NT2/D1 (cell line): ENCODE measurements at regions not wholly inside any gene's neighbourhood (a gene's known extent, or its start where the extent isn't known, plus 50 kb on each side); places are given as distances from the start of the nearest gene placed in this dataset.

Source experiments
- DNase-seq: peaks from one replicate; pipeline ENCODE4 v3.0.0-alpha.2; 2011; ENCODE audit warnings: low read depth, low spot score
- H3K27me3 ChIP-seq: 2 replicates; pipeline ENCODE4 v1.6.0; 2011; ENCODE audit warnings: mild to moderate bottlenecking; ENCODE audit not compliant: insufficient read length, insufficient read depth
- H3K36me3 ChIP-seq: 2 replicates; pipeline ENCODE4 v1.6.1; 2011; ENCODE audit warnings: mild to moderate bottlenecking, low read length, mixed read lengths; ENCODE audit not compliant: insufficient read depth, insufficient read length
- H3K4me1 ChIP-seq: 2 replicates; pipeline ENCODE4 v1.5.1; 2011; ENCODE audit not compliant: insufficient read depth, insufficient read length
- H3K4me3 ChIP-seq: 2 replicates; pipeline ENCODE4 v1.5.1; 2011; ENCODE audit warnings: low read depth; ENCODE audit not compliant: insufficient read length
- H3K9ac ChIP-seq: 2 replicates; pipeline ENCODE4 v1.6.0; 2011; ENCODE audit warnings: low read depth; ENCODE audit not compliant: insufficient read length
- H3K9me3 ChIP-seq: 2 replicates; pipeline ENCODE4 v1.5.1; 2011; ENCODE audit warnings: mild to moderate bottlenecking, low read length; ENCODE audit not compliant: insufficient read depth
- SUZ12 ChIP-seq: IDR thresholded peaks from 2 replicates; pipeline ENCODE4 v1.6.1; 2011; ENCODE audit not compliant: insufficient read length, insufficient read depth; ENCODE audit errors: extremely low read depth
- YY1 ChIP-seq: IDR thresholded peaks from 2 replicates; pipeline ENCODE4 v1.6.1; 2011; ENCODE audit not compliant: insufficient read length, insufficient read depth
- ZNF274 ChIP-seq: IDR thresholded peaks from 2 replicates; pipeline ENCODE4 v1.6.1; 2011; ENCODE audit warnings: mild to moderate bottlenecking, low read depth, low read length

DNA sequence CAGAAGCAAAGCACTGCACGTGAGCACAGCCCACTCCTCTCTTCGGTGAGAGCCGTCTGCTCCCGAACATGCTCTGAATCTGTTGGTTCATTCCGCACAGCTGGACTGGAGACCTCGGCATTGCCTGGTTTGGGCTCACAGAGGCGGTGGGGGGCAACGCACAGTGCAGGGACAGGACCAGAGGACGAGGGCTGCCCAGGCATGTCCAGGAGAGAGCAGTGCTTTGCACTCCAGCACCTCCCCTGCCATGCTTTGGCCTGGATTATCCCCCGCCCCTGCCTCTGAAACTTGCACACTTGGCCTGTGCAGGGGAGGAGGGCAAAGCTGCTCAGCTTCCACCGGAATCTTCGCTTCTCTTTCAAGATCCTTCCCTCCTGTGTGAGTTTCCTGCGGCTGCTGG, 536.5 kb downstream of the BRD1 start:
- Histone ChIP-seq H3K9me3 (no peaks in the 10 kb centered on the region), H3K9ac (no peak overlapping the region), H3K36me3 (no peaks in the 10 kb centered on the region), H3K4me1 (peaks cover 5% of the 10 kb centered on the region), H3K27me3 (no peaks in the 10 kb centered on the region), H3K4me3 (no peak overlapping the region)
- TF ChIP-seq YY1 = no peak
- TF ChIP-seq ZNF274 = no peak
- TF ChIP-seq SUZ12 = no peak
- DNase-seq = no peak

DNA sequence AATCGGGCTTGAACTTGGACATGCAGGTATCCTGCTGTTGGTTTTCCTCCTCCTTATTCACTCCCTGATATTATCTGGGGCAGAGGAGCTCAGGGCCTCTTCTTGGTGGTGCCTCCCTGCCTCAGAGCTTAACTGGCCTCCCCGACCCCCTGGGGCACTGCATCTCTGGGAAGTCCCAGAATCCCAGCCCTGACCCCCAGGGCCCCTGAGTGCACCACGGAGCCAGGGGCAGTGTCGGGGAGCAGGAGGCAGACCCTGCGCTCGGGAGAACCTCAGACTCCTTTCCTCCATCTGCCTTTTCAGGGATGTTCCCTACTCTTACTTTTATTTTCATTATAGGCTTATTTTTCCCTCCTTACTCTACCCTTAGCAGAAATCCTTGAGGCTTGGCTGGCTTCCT, 537.0 kb downstream of the BRD1 start:
- no peak for DNase-seq
- no peak overlapping the region for H3K4me3 ChIP-seq
- TF ChIP-seq ZNF274 (no peak), YY1 (no peak), SUZ12 (no peak)
- H3K9ac ChIP-seq = no peak overlapping the region
- peaks cover 5% of the 10 kb centered on the region for H3K4me1 ChIP-seq
- no peaks in the 10 kb centered on the region for H3K36me3 ChIP-seq
- H3K27me3 ChIP-seq = no peaks in the 10 kb centered on the region
- H3K9me3 ChIP-seq = no peaks in the 10 kb centered on the region

DNA sequence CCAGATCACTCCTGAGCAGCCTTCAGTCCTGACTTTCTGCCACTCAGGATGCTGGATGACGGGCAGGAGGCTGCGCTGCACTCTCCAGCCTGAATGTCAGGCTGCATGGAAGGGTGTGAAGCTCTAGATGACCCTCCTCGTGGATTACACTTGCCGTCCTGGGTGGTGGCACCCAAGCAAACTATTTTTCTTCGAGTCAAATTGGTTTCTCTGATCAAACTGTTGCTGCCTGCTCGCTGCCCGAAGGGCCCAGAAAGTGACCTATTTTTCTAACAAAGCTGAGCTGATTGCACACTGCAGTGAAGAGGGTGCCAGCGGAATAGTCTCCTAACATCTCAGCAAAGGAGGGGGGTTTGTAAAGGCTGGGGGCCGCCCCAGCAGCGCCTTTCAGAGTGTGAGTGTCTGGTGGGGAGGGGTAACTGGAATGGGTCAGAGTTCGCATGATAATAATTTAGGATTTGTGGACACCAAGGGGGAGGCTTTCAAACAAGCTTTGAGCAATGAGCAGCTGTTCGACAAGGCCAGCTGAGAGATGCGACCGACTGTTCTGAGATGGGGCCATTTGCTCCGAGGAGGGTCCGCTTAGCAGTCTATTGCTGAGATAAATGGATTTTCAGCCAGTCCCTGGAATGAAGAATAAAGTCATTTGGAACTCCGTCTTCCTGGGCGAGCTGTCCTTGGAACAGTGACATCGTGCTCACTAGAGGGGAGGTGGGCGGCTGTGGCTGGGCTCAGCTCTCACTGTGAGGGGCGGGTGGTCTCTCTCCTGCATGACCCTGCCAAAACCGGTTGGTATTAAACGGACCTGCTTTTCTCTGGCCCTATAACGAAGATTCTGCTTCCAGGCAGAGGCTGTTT, 537.6 kb downstream of the BRD1 start:
- TF ChIP-seq SUZ12 = no peak
- no peak for TF ChIP-seq YY1
- TF ChIP-seq ZNF274 = no peak
- Histone ChIP-seq H3K27me3 (no peaks in the 10 kb centered on the region), H3K4me3 (no peak overlapping the region), H3K9ac (no peak overlapping the region), H3K9me3 (no peaks in the 10 kb centered on the region), H3K4me1 (peaks cover 5% of the 10 kb centered on the region), H3K36me3 (no peaks in the 10 kb centered on the region)
- DNase-seq = no peak

- H3K9me3 ChIP-seq = no peaks in the 10 kb centered on the region
- no peaks in the 10 kb centered on the region for H3K27me3 ChIP-seq
- no peak overlapping the region for H3K4me3 ChIP-seq
- H3K4me1 ChIP-seq = peaks cover 8% of the 10 kb centered on the region
- DNase-seq = no peak
- H3K9ac ChIP-seq = no peak overlapping the region
- H3K36me3 ChIP-seq = no peaks in the 10 kb centered on the region
- no peak for TF ChIP-seq YY1
- TF ChIP-seq ZNF274 = no peak
- TF ChIP-seq SUZ12 = no peak
Measured at GRCh38 chr22:49286181-49286760, 541.4 kb downstream of the BRD1 start.

DNA sequence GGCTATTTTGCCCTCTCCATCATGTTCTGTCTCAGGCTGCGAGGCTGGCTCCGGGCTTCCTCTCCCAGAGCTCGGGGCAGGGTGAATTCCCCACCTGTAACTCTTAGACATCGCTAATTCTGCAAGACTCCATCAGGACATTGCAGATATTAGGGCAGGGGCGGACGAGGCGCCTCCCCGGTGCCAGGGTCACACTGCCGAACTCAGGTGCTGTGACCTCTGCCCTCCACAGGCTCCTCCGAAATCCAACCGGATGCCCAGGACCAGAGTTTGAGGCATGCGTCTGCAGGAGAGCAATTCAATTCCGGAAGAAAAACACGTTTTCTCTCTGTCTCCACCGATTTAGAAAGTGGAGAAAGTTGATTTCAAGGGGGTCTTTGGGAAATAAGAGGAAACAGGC, 542.7 kb downstream of the BRD1 start:
- H3K27me3 ChIP-seq = no peaks in the 10 kb centered on the region
- no peak overlapping the region for H3K4me3 ChIP-seq
- no peak overlapping the region for H3K9ac ChIP-seq

GRCh38 chr22:49284056-49284784, 543.5 kb downstream of the BRD1 start:
- H3K36me3 ChIP-seq = no peaks in the 10 kb centered on the region
- no peaks in the 10 kb centered on the region for H3K27me3 ChIP-seq
- no peaks in the 10 kb centered on the region for H3K9me3 ChIP-seq
- no peak overlapping the region for H3K4me3 ChIP-seq
- DNase-seq = no peak
- TF ChIP-seq SUZ12 (no peak), YY1 (no peak), ZNF274 (no peak)
- no peak overlapping the region for H3K9ac ChIP-seq
- peaks cover 7% of the 10 kb centered on the region for H3K4me1 ChIP-seq

More for the DNA sequence above, 542.7 kb downstream of the BRD1 start:
- no peaks in the 10 kb centered on the region for H3K9me3 ChIP-seq
- no peak for TF ChIP-seq ZNF274
- TF ChIP-seq YY1 = no peak
- no peak for TF ChIP-seq SUZ12
- H3K4me1 ChIP-seq = peaks cover 7% of the 10 kb centered on the region
- H3K36me3 ChIP-seq = no peaks in the 10 kb centered on the region
- no peak for DNase-seq

- no peaks in the 10 kb centered on the region for H3K36me3 ChIP-seq
- no peak overlapping the region for H3K9ac ChIP-seq
- no peak for DNase-seq
- H3K4me1 ChIP-seq = peaks cover 7% of the 10 kb centered on the region
- no peaks in the 10 kb centered on the region for H3K27me3 ChIP-seq
- no peak for TF ChIP-seq SUZ12
- no peak for TF ChIP-seq YY1
- TF ChIP-seq ZNF274 = no peak
- H3K4me3 ChIP-seq = no peak overlapping the region
- H3K9me3 ChIP-seq = no peaks in the 10 kb centered on the region
Measured at GRCh38 chr22:49282596-49282995, 545.1 kb downstream of the BRD1 start.
